ENCODE measurements at regions not wholly inside any gene's neighbourhood (a gene's known extent, or its start where the extent isn't known, plus 50 kb on each side); places are given as distances from the start of the nearest gene placed in this dataset.

- DNase-seq: no peak
Measured at GRCh38 chr14:65187421-65188049, 85.2 kb upstream of the MAX start.

DNA sequence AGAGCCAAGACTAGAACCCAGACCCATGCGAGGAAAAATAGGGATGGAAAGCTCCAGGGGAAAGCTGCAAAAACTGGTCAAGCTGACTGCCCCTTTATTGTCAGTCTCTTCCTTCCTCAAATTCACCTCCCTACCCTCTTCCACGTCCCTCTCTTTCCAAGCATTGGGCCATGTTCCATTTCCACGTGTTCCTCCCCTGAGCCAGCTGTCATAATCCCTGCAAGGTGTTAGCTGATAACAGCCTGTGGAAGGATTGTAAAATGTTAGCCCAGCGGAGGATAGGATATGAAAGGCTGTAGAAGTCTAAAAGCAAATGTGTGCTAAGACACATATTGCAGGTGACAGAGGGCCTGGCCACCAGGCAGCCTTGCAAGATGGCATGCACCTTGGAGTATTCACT, 88.0 kb upstream of the MAX start:
- DNase-seq: no peak

DNA sequence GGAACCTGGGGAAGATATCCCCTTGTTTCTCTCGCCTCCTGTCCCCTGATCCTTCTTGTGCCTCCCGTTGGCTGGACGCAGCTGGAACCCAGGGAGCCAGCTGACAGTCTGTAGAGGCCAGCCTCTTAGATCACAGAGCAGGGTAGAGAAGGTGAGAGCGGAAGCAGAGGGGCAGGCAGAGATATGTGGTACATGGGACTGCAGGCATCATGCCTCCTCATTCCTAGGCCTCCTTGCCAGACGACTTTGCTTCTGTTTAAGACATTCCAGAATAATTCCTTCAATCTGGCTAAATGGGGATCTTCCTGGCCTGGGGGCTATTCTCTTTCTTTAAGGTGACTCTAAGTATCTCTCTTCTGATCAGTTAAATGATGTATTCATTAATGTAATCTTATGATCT, 89.4 kb upstream of the MAX start:
- no peak for DNase-seq

DNA sequence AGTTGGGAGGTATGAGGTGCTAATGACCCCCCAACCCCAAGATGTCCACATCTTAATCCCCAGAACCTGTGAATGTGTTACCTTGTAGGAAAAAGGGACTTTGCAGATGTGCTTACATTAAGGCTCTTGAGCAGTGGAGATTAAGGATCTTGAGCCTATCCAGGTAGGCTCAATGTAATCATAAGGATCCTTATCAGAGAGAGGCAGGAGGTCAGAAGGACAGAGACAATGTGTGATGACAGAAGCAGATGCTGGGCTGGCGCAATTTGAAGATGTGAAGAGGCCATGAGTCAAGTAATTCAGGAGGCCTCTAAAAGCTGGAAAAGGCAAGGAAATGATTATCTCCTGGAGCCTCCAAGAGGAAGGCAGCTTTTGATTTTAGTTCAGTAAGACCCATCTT, 90.4 kb upstream of the MAX start:
- DNase-seq: no peak

- DNase-seq: no peak
Measured at GRCh38 chr14:65193916-65194590, 91.7 kb upstream of the MAX start.

GRCh38 chr14:65195042-65195719, 92.9 kb upstream of the MAX start:
- DNase-seq: no peak

DNA sequence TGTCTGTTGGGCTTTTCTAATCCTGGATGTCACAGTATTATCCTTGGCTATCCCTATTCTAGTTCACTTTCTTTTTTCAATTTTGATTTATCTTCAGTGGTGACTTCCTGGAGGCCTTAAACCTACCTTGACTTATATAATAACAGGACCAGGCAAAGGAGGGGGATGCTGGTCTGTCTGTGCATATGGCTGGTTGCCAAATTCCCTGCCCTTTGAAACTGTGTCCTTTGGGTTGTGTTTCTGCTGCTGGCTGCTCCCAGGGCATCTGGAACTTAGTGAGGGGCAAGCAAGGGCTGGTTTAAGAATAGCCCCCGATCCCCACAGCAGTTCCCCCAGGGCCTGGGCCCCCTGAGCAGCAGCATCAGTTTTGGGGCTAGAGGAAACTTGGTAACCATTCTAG, 96.0 kb upstream of the MAX start:
- DNase-seq: no peak

DNA sequence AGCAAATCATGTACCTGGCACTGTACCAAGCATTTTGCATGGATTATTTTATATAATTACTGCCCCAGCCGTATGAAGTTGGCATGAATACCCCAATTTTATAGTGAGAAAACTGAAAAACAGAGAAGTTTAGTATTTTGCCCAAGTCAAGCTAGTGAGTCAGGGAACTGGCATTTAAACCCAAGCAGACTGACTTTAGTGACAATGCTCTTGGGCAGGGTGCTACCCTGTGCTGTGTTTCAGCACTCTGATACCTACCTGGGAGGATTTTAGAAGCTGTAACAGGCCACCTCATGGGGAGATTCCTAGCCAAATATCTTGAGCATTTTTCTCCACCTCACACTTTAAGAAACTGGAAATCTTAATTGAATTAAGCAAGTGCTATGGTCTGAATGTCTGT, 98.1 kb upstream of the MAX start:
- DNase-seq: no peak

GRCh38 chr14:65203574-65203973, 101.3 kb upstream of the MAX start:
- no peak for DNase-seq

- no peak for DNase-seq
Measured at GRCh38 chr14:65204056-65204455, 101.7 kb upstream of the MAX start.

DNA sequence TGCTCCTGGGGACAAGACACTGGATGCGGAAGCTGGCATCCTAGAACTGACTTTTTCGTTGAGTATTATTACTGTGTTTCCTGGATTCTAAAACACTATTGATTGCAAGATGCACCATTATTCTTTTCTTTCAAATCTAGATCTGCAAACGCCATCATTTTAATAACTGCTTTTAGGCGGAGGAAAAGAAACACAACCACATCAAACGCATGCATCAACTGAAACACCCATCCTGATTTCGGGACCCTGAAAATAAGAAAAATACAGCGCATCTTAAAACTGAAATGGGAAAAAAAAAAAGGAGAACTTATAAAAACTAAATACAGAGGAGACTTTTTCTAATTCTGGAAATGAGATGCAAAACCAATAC, 103.7 kb upstream of the MAX start:
- DNase-seq: peak; percentile 24

DNA sequence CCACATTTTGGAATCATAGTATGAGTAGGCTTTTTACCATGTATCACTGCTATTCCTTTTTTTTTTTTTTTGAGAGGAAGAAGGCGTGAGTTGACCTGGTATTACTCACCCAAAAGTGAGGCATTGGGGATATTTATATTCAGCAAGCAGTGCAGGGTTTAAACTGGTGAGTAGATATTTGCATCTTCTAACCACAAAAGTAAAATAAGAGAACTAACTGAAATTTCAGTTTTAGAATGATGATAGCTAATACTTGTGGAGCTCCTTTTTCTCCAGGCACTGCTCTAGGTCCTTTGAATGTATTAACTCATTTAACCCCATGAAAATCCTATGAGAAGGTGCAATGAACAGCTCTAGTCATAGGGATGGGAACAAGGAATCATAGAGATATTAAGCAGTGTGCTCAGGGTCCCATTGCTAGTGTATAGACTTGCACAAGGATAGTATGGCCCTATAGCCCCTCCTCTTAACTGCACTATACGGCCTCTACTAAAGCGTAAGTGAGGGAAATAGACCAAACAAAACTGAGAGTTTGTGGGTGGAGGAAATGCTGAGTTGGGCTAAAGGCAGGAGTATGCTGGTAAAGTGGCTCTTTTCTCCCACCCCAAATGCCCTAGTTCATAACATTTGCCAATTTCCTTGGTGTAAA, 104.3 kb upstream of the MAX start:
- peak; percentile 29 for DNase-seq

DNA sequence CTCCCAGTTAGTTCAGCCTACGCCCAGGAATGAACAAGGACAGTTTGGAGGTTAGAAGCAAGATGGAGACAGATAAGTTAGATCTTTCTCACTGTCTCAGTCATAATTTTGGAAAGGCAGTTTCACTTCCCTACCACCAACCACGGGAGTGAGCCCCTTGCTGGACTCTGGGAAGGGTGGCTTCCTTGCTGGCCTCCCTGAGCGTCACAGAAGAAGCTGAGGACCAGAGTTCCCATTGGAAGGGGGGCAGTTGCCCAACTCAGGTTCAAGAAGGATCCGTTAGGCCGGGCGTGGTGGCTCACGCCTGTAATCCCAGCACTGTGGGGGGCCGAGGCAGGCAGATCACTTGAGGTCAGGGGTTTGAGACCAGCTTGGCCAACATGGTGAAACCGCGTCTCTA, 106.2 kb upstream of the MAX start:
- no peak for DNase-seq

DNA sequence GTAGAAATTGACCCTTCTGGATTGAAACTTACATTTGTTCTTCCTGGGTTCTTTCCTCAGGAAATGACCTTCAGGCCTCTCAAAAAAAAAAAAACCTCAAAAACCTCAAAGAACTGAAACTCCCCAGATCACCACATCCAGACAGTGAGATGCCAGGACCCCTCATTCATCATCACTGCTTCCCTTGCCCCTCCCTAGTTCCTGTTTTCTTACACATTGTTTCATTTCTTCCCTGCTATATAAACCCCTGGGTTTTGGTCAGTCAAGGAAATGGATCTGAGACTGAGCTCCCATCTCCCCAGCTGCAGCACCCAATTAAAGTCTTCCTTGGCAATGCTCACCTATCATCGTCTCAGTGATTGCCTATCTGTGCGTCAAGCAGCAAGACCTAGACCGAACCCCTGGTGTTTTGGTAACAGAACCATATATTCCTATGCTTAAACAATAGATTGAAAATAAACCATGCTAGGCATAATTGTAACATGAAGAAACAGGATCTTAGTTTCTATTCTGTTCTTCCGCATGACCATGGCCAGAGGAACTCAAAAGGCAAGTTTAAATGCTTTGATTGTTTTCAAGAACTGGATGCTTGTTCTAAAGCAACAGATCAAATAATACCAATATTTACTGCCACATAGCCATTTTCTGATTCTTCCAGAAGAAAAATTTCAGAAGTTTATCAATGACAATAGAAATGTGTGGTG, 108.0 kb upstream of the MAX start:
- DNase-seq: peak; percentile 39

- no peak for DNase-seq
Measured at GRCh38 chr14:65210822-65211182, 108.5 kb upstream of the MAX start.

GRCh38 chr14:65211341-65211987, 109.1 kb upstream of the MAX start:
- no peak for DNase-seq

DNA sequence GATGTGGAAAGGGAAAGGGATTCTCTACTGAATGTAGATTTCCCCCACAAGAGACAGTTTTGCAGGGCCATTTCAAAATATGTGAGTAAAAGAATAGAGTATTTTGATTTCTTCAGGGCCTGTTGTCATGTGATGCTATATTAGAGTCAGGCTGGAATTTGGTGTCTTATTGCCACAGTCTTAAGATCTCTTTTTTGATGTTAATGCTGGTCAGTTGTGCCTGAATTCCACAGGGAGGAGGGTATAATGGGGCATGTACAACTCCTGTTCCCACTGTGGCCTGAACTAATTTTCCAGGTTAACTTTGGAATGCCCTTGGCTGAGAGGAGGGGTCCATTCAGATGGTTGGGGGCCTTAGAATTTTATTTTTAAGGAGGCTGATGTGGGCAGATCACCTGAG, 111.0 kb upstream of the MAX start:
- no peak for DNase-seq

- DNase-seq: no peak
Measured at GRCh38 chr14:65214741-65215140, 112.4 kb upstream of the MAX start.

DNA sequence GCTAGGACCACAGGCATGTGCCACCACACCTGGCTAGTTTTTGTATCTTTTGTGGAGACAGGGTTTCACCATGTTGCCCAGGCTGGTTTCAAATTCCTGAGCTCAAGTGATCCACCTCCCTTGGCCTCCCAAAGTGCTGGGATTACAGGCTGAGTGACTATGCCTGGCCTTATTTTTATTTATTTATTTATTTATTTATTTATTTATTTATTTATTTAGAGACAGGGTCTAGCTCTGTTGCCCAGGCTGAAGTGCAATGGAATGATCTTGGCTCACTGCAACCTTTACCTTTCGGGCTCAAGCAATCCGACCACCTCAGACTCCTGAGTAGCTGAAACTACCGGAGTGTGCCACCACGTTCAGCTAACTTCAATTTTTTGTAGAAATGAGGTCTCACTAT, 117.0 kb upstream of the MAX start:
- DNase-seq: no peak

DNA sequence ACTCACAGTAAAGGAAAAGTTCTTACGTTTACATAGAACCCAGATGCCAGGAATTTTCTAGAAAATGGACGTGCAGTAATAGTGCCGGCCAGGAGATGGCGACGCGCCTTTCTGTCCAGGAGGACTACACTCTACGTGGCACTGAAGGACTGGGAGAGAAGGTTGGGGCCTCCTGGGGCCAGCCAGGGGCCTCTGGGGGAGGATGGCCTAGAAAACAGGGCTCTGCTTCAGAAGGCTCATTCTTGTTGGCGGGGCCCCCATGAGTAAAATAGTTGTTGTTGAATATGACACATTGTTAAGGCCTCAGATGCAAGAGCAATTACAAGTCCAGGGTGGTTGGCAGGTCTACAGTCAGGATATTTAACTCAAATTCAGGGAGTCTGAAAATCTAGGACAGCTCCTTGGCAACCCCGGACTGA, 120.1 kb upstream of the MAX start:
- DNase-seq: peak; percentile 63

- DNase-seq: no peak
Measured at GRCh38 chr14:65223636-65224035, 121.3 kb upstream of the MAX start.

- DNase-seq: no peak
Measured at GRCh38 chr14:65224799-65225198, 122.5 kb upstream of the MAX start.

All from CD4-positive, alpha-beta T cell treated with Interleukin-21 for 1 hour (primary cell).